Ishikawa (cell line): ENCODE measurements at regions not wholly inside any gene's neighbourhood (a gene's known extent, or its start where the extent isn't known, plus 50 kb on each side); places are given as distances from the start of the nearest gene placed in this dataset.

Source experiments
- CEBPB ChIP-seq: IDR thresholded peaks from 2 replicates; pipeline ENCODE4 v1.6.1; 2012
- CREB1 ChIP-seq: IDR thresholded peaks from 2 replicates; pipeline ENCODE4 v1.6.1; 2012; ENCODE audit warnings: low read depth
- EGR1 ChIP-seq: IDR thresholded peaks from 2 replicates; pipeline ENCODE4 v1.6.1; 2012
- EP300 ChIP-seq: IDR thresholded peaks from 2 replicates; pipeline ENCODE4 v1.6.1; 2012; ENCODE audit warnings: borderline replicate concordance
- FOXM1 ChIP-seq: IDR thresholded peaks from 2 replicates; pipeline ENCODE4 v1.6.1; 2012; ENCODE audit warnings: low read depth, borderline replicate concordance
- MAX ChIP-seq: IDR thresholded peaks from 2 replicates; pipeline ENCODE4 v1.6.1; 2012
- NFIC ChIP-seq: IDR thresholded peaks from 2 replicates; pipeline ENCODE4 v1.6.1; 2012
- RAD21 ChIP-seq: IDR thresholded peaks from 2 replicates; pipeline ENCODE4 v1.6.1; 2012; ENCODE audit warnings: low read depth
- REST ChIP-seq: IDR thresholded peaks from 2 replicates; pipeline ENCODE4 v1.6.1; 2012; ENCODE audit warnings: low read depth, mild to moderate bottlenecking
- TAF1 ChIP-seq: IDR thresholded peaks from 2 replicates; pipeline ENCODE4 v1.6.1; 2012; ENCODE audit warnings: low read depth, mild to moderate bottlenecking
- TCF12 ChIP-seq: IDR thresholded peaks from 2 replicates; pipeline ENCODE4 v1.6.1; 2012; ENCODE audit warnings: low read depth
- TEAD4 ChIP-seq: IDR thresholded peaks from 2 replicates; pipeline ENCODE4 v1.6.1; 2012
- USF1 ChIP-seq: IDR thresholded peaks from 2 replicates; pipeline ENCODE4 v1.6.1; 2012
- YY1 ChIP-seq: IDR thresholded peaks from 2 replicates; pipeline ENCODE4 v1.6.1; 2012; ENCODE audit warnings: low read depth
- ZBTB7A ChIP-seq: IDR thresholded peaks from 2 replicates; pipeline ENCODE4 v1.6.1; 2012; ENCODE audit warnings: low read depth

GRCh38 chr10:52984169-52984568, 211.6 kb upstream of the MBL2 start:
- TF ChIP-seq USF1 (no peak), REST (no peak), TAF1 (no peak), ZBTB7A (no peak), TEAD4 (no peak), RAD21 (no peak), EP300 (no peak)

GRCh38 chr10:52979295-52979990, 206.9 kb upstream of the MBL2 start:
- TF ChIP-seq CEBPB (0 out of 2 replicates have a peak, but pooled peaks have one; percentile 14), TCF12 (no peak)

- TF ChIP-seq NFIC (no peak), MAX (no peak), TCF12 (no peak), EGR1 (no peak), ZBTB7A (no peak), USF1 (no peak), EP300 (no peak), REST (no peak), FOXM1 (no peak), TAF1 (no peak), CREB1 (no peak)
Observed at GRCh38 chr10:52977581-52977980, 205.0 kb upstream of the MBL2 start.

GRCh38 chr10:52967806-52968795, 195.5 kb upstream of the MBL2 start:
- TF ChIP-seq FOXM1 (no peak), CEBPB (no peak), TCF12 (no peak), ZBTB7A (no peak), CREB1 (no peak), RAD21 (no peak), YY1 (no peak), MAX (no peak), EGR1 (no peak), TEAD4 (no peak), TAF1 (no peak), REST (no peak), NFIC (no peak), USF1 (no peak), EP300 (no peak)
